ENCODE measurements at regions not wholly inside any gene's neighbourhood (a gene's known extent, or its start where the extent isn't known, plus 50 kb on each side); places are given as distances from the start of the nearest gene placed in this dataset.
"Not testable (repeated sequence)": the region's sequence is repeated elsewhere in the genome, so short reads cannot be mapped to it uniquely, and the experiment has no call there.

GRCh38 chr9:136611606-136612005 lies 51.1 kb upstream of the EGFL7 start:
- DNase-seq (ENCODE audit: low read depth in 2 of 2): no peak

- no peak for DNase-seq (ENCODE audit: low read depth in 2 of 2)
These were observed 51.6 kb upstream of the EGFL7 start for GRCh38 chr9:136611119-136611518.

GRCh38 chr9:136610426-136610825 lies 52.3 kb upstream of the EGFL7 start:
- DNase-seq (ENCODE audit: low read depth in 2 of 2): no peak

GRCh38 chr9:136609838-136610311 lies 52.8 kb upstream of the EGFL7 start:
- DNase-seq (ENCODE audit: low read depth in 2 of 2): no peak

- no peak for DNase-seq (ENCODE audit: low read depth in 2 of 2)
These were observed 53.6 kb upstream of the EGFL7 start for GRCh38 chr9:136609160-136609475.

GRCh38 chr9:136608348-136609159 lies 54.2 kb upstream of the EGFL7 start:
- DNase-seq (ENCODE audit: low read depth in 2 of 2): no peak

GRCh38 chr9:136607334-136607919 lies 55.3 kb upstream of the EGFL7 start:
- no peak for DNase-seq (ENCODE audit: low read depth in 2 of 2)

- no peak for DNase-seq (ENCODE audit: low read depth in 2 of 2)
These were observed 55.9 kb upstream of the EGFL7 start for GRCh38 chr9:136606687-136607333.

GRCh38 chr9:136605988-136606660 lies 56.6 kb upstream of the EGFL7 start:
- no peak for DNase-seq (ENCODE audit: low read depth in 2 of 2)

- peak; percentile 14 to 33 for DNase-seq (ENCODE audit: low read depth in 2 of 2)
These were observed 57.7 kb upstream of the EGFL7 start for GRCh38 chr9:136604823-136605525.

- peak in 1 of 2 donors; percentile 35 for DNase-seq (ENCODE audit: low read depth in 2 of 2)
These were observed 58.3 kb upstream of the NOTCH1 start for GRCh38 chr9:136603901-136604814.

- DNase-seq (ENCODE audit: low read depth in 2 of 2): no peak
These were observed 57.4 kb upstream of the NOTCH1 start for GRCh38 chr9:136603216-136603615.

GRCh38 chr9:136602193-136602885 lies 56.5 kb upstream of the NOTCH1 start:
- no peak for DNase-seq (ENCODE audit: low read depth in 2 of 2)

GRCh38 chr9:136601250-136601973 lies 55.6 kb upstream of the NOTCH1 start:
- not testable (repeated sequence) for DNase-seq (ENCODE audit: low read depth in 2 of 2)

GRCh38 chr9:136599811-136600660 lies 54.2 kb upstream of the NOTCH1 start:
- DNase-seq (ENCODE audit: low read depth in 2 of 2): no peak

- DNase-seq (ENCODE audit: low read depth in 2 of 2): no peak
These were observed 53.3 kb upstream of the NOTCH1 start for GRCh38 chr9:136599074-136599531.

GRCh38 chr9:136598390-136599073 lies 52.7 kb upstream of the NOTCH1 start:
- not testable (repeated sequence) for DNase-seq (ENCODE audit: low read depth in 2 of 2)

All from lung microvascular endothelial cell (primary cell).